ENCODE measurements at regions not wholly inside any gene's neighbourhood (a gene's known extent, or its start where the extent isn't known, plus 50 kb on each side); places are given as distances from the start of the nearest gene placed in this dataset.
A peak's percentile ranks its signal among the peaks of the same experiment; 100 is the strongest.

- Mint-ChIP-seq H3K9me3 (ENCODE audit: unreplicated experiment) (peaks cover 9% of the 10 kb centered on the region), H3K4me3 (ENCODE audit: unreplicated experiment) (no peak overlapping the region), H3K36me3 (ENCODE audit: unreplicated experiment) (no peaks in the 10 kb centered on the region), H3K27ac (ENCODE audit: unreplicated experiment) (no peak overlapping the region), H3K4me1 (ENCODE audit: unreplicated experiment) (peaks cover 20% of the 10 kb centered on the region), H3K27me3 (ENCODE audit: unreplicated experiment) (no peaks in the 10 kb centered on the region)
- no peak for DNase-seq (ENCODE audit: extremely low spot score, unreplicated experiment)
- no peak for TF ChIP-seq CTCF (IDR thresholded peaks at IDR 0.05)
Measured at GRCh38 chrX:150092549-150092948, 154.3 kb upstream of the EOLA2 start.

GRCh38 chrX:150094375-150094774, 156.1 kb upstream of the EOLA2 start:
- Mint-ChIP-seq H3K4me3 (ENCODE audit: unreplicated experiment) (no peak overlapping the region), H3K27me3 (ENCODE audit: unreplicated experiment) (no peaks in the 10 kb centered on the region), H3K27ac (ENCODE audit: unreplicated experiment) (peak overlapping the region; percentile 14), H3K4me1 (ENCODE audit: unreplicated experiment) (peaks cover 20% of the 10 kb centered on the region), H3K9me3 (ENCODE audit: unreplicated experiment) (peaks cover 13% of the 10 kb centered on the region), H3K36me3 (ENCODE audit: unreplicated experiment) (no peaks in the 10 kb centered on the region)
- TF ChIP-seq CTCF (IDR thresholded peaks at IDR 0.05) = no peak
- DNase-seq (ENCODE audit: extremely low spot score, unreplicated experiment) = no peak

- no peak for DNase-seq (ENCODE audit: extremely low spot score, unreplicated experiment)
- TF ChIP-seq CTCF (IDR thresholded peaks at IDR 0.05) = no peak
- Mint-ChIP-seq H3K27me3 (ENCODE audit: unreplicated experiment) (no peaks in the 10 kb centered on the region), H3K27ac (ENCODE audit: unreplicated experiment) (peak overlapping the region; percentile 62), H3K9me3 (ENCODE audit: unreplicated experiment) (peaks cover 13% of the 10 kb centered on the region), H3K36me3 (ENCODE audit: unreplicated experiment) (no peaks in the 10 kb centered on the region), H3K4me3 (ENCODE audit: unreplicated experiment) (no peak overlapping the region), H3K4me1 (ENCODE audit: unreplicated experiment) (peaks cover 20% of the 10 kb centered on the region)
Measured at GRCh38 chrX:150094996-150095395, 156.7 kb upstream of the EOLA2 start.

- no peak overlapping the region for H3K27ac Mint-ChIP-seq (ENCODE audit: unreplicated experiment)
- no peaks in the 10 kb centered on the region for H3K36me3 Mint-ChIP-seq (ENCODE audit: unreplicated experiment)
- peaks cover 22% of the 10 kb centered on the region for H3K9me3 Mint-ChIP-seq (ENCODE audit: unreplicated experiment)
- H3K4me1 Mint-ChIP-seq (ENCODE audit: unreplicated experiment) = peaks cover 15% of the 10 kb centered on the region
- no peak overlapping the region for H3K4me3 Mint-ChIP-seq (ENCODE audit: unreplicated experiment)
- H3K27me3 Mint-ChIP-seq (ENCODE audit: unreplicated experiment) = no peaks in the 10 kb centered on the region
- no peak for DNase-seq (ENCODE audit: extremely low spot score, unreplicated experiment)
- no peak for TF ChIP-seq CTCF (IDR thresholded peaks at IDR 0.05)
Measured at GRCh38 chrX:150099316-150099715, 161.0 kb upstream of the EOLA2 start.

- TF ChIP-seq CTCF (IDR thresholded peaks at IDR 0.05) = no peak
- H3K4me1 Mint-ChIP-seq (ENCODE audit: unreplicated experiment) = peaks cover 6% of the 10 kb centered on the region
- no peak for DNase-seq (ENCODE audit: extremely low spot score, unreplicated experiment)
- peaks cover 22% of the 10 kb centered on the region for H3K9me3 Mint-ChIP-seq (ENCODE audit: unreplicated experiment)
- H3K4me3 Mint-ChIP-seq (ENCODE audit: unreplicated experiment) = no peak overlapping the region
- no peak overlapping the region for H3K27ac Mint-ChIP-seq (ENCODE audit: unreplicated experiment)
- no peaks in the 10 kb centered on the region for H3K36me3 Mint-ChIP-seq (ENCODE audit: unreplicated experiment)
- H3K27me3 Mint-ChIP-seq (ENCODE audit: unreplicated experiment) = no peaks in the 10 kb centered on the region
Measured at GRCh38 chrX:150100261-150100660, 162.0 kb upstream of the EOLA2 start.
